ENCODE measurements at regions not wholly inside any gene's neighbourhood (a gene's known extent, or its start where the extent isn't known, plus 50 kb on each side); places are given as distances from the start of the nearest gene placed in this dataset.
"Not testable (repeated sequence)": the region's sequence is repeated elsewhere in the genome, so short reads cannot be mapped to it uniquely, and the experiment has no call there.

DNA sequence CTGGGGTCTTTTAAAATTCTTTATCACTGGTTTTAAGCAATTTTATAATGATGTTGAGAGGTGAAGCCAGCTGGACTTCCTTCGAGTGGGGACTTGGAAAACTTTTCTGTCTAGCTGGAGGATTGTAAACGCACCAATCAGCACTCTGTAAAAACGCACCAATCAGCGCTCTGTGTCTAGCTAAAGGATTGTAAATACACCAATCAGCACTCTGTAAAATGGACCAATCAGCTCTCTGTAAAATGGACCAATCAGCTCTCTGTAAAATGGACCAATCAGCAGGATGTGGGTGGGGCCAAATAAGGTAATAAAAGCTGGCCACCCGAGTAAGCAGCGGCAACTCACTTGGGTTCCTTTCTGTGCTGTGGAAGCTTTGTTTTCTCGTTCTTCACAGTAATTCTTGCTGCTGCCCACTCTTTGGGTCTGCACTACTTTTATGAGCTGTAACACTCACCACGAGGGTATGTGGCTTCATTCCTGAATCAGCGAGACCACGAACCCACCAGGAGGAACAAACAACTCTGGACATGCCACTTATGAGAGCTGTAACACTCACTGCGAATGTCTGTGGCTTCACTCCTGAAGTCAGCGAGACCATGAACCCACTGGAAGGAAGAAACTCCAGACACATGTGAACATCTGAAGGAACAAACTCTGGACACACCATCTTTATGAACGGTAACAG lies 462.6 kb downstream of the GUCY1A2 start:
- not testable (repeated sequence) for DNase-seq (ENCODE audit: low spot score)

DNA sequence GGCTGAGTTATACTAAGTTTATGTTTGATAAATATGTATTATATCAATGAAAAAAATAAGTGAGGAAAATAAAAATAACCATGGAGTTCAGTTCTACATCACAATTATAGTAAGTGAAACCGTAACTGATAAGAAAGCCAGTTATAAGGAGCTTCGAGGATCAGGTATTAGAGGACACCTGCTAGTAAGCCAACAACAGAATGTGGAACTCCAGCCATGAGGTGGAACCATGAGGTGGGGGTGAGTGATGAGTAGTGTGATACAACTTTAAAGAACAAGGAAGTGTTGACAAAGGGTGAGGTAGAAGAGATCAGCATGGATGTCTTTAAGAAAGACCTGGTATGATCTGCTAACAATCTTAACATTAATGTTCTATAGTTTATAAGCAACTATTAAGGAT lies 452.9 kb downstream of the GUCY1A2 start:
- no peak for DNase-seq (ENCODE audit: low spot score)

GRCh38 chr11:106568632-106569031 lies 449.6 kb downstream of the GUCY1A2 start:
- no peak for DNase-seq (ENCODE audit: low spot score)

DNA sequence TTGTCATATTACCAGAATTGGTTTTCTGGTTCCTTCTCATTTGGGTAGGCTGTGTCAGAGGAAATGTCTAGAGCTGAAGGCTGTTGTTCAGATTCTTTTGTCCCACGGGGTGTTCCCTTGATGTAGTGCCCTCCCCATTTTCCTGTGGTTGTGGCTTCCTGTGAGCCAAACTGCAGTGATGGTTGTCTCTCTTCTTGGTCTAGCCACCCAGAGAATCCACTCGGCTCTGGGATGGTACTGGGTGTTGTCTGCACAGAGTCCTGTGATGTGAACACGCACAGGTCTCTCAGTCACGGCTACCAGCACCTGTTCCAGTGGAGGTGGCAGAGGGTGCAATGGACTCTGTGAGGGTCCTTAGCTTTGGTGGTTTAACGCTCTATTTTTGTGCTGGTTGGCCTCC lies 440.9 kb downstream of the GUCY1A2 start:
- DNase-seq (ENCODE audit: low spot score): not testable (repeated sequence)

- DNase-seq (ENCODE audit: low spot score): no peak
Measured at GRCh38 chr11:106581399-106581798, 436.9 kb downstream of the GUCY1A2 start.

DNA sequence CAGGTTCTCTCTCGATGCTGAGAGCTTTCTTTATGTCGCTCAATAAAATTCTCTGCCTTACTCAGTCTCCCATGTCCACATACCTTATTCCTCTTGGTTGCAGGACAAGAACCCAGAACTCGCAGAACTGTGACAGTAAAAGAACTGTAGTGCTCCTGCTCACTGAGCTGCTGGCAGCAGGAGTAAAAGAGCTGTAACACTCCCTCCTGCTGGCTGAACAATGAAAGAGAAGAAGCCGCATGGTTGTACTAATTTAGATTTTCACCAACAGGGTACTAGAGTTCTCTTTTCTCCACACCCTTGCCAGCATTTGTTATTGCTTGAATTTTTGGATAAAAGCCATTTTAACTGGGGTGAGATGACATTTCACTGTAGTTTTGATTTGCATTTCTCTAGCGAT lies 433.2 kb downstream of the GUCY1A2 start:
- DNase-seq (ENCODE audit: low spot score): peak; percentile 16

DNA sequence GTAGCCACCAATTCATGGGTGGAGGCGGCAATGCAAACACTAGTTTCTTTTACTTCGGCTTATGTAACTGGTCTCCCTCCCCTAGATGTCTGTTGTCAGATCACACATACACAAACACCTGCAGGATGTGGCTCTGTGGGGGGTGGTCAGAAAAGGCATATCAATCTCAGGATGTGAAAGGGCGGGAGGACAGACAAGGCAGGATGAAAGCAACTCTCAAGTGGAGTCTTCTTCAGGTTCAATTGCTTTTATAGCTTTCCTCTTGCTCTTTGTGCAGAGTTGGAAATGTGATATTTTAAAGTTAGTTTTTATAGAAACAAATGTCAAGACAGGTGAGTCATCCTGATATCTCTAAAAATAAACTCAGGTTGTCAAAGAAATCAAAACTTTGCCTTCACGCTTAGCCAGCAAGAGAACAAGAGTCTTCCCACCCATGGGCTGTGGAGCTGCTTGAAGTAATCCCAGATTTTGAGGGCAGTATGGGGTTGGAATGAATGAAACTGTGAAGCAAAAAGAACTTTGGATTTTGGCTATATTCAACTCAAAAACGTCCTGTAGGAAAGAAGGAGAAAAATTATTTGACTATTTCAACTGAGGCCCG lies 423.4 kb downstream of the GUCY1A2 start:
- DNase-seq (ENCODE audit: low spot score): no peak

DNA sequence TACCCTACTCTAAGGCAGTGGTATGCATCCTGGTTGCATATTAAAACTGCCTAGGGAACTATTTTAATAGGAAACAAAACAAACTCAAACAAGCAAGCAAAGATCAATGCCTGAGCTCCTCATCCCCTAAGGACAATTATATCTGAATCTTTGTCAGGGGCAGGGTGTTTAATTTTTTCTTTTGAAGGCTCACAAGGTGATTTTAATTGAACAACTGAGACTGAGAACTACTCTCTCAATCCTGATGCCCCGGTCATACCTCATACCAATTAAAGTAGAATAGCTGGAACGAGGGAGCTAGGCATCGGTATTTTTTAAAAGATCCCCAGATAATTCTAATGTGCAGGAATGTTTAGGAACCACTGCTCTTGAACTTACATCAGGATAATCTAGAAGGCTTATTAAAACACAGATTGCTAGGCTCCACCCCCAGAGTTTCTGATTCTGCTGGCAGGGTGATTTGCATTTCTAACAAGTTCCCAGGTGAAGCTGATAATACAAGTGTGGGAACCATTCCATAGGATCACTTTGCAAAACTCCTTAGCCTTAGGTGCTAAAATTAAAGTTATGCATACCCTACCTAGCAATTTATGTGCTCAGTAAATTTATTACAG lies 416.5 kb downstream of the GUCY1A2 start:
- no peak for DNase-seq (ENCODE audit: low spot score)

GRCh38 chr11:106608677-106609076 lies 409.6 kb downstream of the GUCY1A2 start:
- DNase-seq (ENCODE audit: low spot score): no peak

DNA sequence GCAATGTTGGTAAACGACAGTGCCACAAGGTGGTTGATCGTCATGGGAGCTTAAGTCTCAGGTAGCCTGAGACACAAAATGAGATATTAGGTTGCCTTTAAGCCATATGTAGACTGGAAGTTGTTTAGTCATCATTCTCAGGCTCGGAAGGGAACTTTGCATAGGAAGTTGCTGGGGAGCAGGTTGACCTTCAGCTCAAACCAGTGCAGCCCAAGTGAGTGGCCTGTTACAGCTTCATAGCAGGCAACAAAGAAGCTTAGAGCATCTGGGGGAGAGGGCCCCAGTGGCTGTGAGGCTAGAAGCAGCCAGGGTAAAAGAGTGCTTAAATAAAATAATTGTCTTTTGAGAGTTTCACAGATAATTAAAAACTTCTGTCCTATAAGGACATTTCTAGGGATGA lies 404.0 kb downstream of the GUCY1A2 start:
- no peak for DNase-seq (ENCODE audit: low spot score)

GRCh38 chr11:106619320-106619990 lies 398.8 kb downstream of the GUCY1A2 start:
- DNase-seq (ENCODE audit: low spot score): no peak

DNA sequence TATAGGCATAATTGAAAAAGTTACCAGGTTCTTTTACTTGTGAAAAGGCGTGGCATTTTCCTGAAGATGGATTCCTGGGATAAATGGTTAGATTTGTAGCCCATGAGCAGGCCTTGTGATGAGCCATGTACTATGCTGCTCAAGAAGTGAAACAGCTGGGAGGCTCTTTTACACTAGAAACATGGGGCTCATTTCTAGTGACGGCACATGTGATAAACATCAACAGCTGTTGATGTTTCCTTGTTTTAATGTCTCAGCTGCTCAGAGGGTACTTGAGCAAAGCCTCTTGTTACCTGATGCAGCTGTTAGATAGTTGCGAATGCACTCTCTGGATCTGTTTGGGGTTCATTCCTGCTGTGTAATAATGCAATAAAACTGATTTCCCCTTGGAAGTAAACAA lies 396.8 kb downstream of the GUCY1A2 start:
- DNase-seq (ENCODE audit: low spot score): no peak
